GM12878 (cell line): ENCODE measurements at regions not wholly inside any gene's neighbourhood (a gene's known extent, or its start where the extent isn't known, plus 50 kb on each side); places are given as distances from the start of the nearest gene placed in this dataset.

Experiments used
- ATAC-seq: fragments of 200-7000 bp; cut with Tn5 transposase; 3 replicates; pipeline ENCODE4 v1.9.1; 2020; ENCODE audit warnings: mild to moderate bottlenecking, moderate library complexity
- BruUV-seq: library from RNA; stranded (reverse); fragments of 400-500 nt; replicated peaks from 2 replicates; lab custom pipeline; 2021; lab: Mats Ljungman, UMichigan
- CTCF ChIA-PET: fragments of 300-600 bp; sonication (Branson Sonifier 250); formaldehyde crosslinking; extraction: SDS; loops from one replicate; lab custom pipeline; 2021; ENCODE audit warnings: inconsistent platforms; lab: Yijun Ruan, JAX
- POLR2A ChIA-PET: fragments of 350-600 bp; formaldehyde crosslinking; extraction: SDS; loops from one replicate; lab custom pipeline; 2021; ENCODE audit warnings: inconsistent platforms; lab: Charles Lee
- RAD21 ChIA-PET: fragments of 300-600 bp; sonication (Branson Sonifier 250); formaldehyde crosslinking; loops from one replicate; lab custom pipeline; 2023; ENCODE audit warnings: antibody characterized with exemption; ENCODE audit not compliant: unreplicated experiment; lab: Charles Lee
- SMC1A ChIA-PET: fragments of 300-600 bp; sonication (Branson Sonifier 250); formaldehyde crosslinking; loops from one replicate; lab custom pipeline; 2023; ENCODE audit not compliant: unreplicated experiment, uncharacterized antibody; lab: Charles Lee
- DNase-seq: peaks from one replicate; pipeline ENCODE4 v3.0.0-alpha.2; 2011; ENCODE audit warnings: low read depth, low spot score
- FAIRE-seq: peaks from 3 replicates; lab custom pipeline; 2011; peaks lifted over from hg19 to GRCh38; lab: Jason Lieb, UNC
- H2AFZ ChIP-seq: 2 replicates; pipeline ENCODE4 v1.6.0; 2011; ENCODE audit warnings: low read depth, low read length, control low read depth; ENCODE audit not compliant: control insufficient read depth
- H3K27ac ChIP-seq: 2 replicates; pipeline ENCODE4 v1.5.1; 2011; ENCODE audit warnings: control low read depth; ENCODE audit not compliant: control insufficient read depth, insufficient read depth
- H3K27me3 ChIP-seq, 2 experiments: replicated peaks in 1 of 2; 2 replicates each; pipeline versions ENCODE4 v1.6.0 to v1.6.1; 2011; ENCODE audit warnings: low read length in 1 of 2; ENCODE audit not compliant: control insufficient read depth in 2 of 2, insufficient read depth in 2 of 2
- H3K36me3 ChIP-seq, 2 experiments: 2 replicates each; pipeline ENCODE4 v1.5.1; 2011; ENCODE audit warnings: low read length in 1 of 2; ENCODE audit not compliant: control insufficient read depth in 2 of 2, insufficient read depth in 2 of 2
- H3K4me1 ChIP-seq: 2 replicates; pipeline ENCODE4 v1.6.1; 2011; ENCODE audit warnings: mild to moderate bottlenecking, low read length, moderate library complexity, mixed read lengths; ENCODE audit not compliant: control insufficient read depth, insufficient read depth
- H3K4me2 ChIP-seq: 2 replicates; pipeline ENCODE4 v1.6.0; 2011; ENCODE audit warnings: control low read depth; ENCODE audit not compliant: control insufficient read depth, insufficient read depth
- H3K4me3 ChIP-seq: fragments of 200-600 bp; sonication (generic); 2 replicates; pipeline ENCODE4 v1.5.1; 2016
- H3K79me2 ChIP-seq: 2 replicates; pipeline ENCODE4 v1.6.0; 2011; ENCODE audit warnings: low read length; ENCODE audit not compliant: control insufficient read depth, insufficient read depth
- H3K9ac ChIP-seq: 2 replicates; pipeline ENCODE4 v1.8.0; 2011; ENCODE audit warnings: low read length, control low read depth, mixed read lengths; ENCODE audit not compliant: control insufficient read depth, insufficient read depth
- H3K9me3 ChIP-seq: replicated peaks from 3 replicates; pipeline ENCODE4 v1.5.1; 2011; ENCODE audit warnings: mild to moderate bottlenecking, low read length; ENCODE audit not compliant: control insufficient read depth, insufficient read depth
- H4K20me1 ChIP-seq: 2 replicates; pipeline ENCODE4 v1.6.0; 2011; ENCODE audit not compliant: control insufficient read depth, insufficient read depth
- HDAC2 ChIP-seq: fragments of 200-600 bp; sonication (generic); IDR thresholded peaks from 2 replicates; pipeline ENCODE4 v1.6.1; 2017
- JUNB ChIP-seq: IDR thresholded peaks from 2 replicates; pipeline ENCODE4 v1.6.1; 2016; ENCODE audit warnings: antibody characterized with exemption, mild to moderate bottlenecking
- KLF5 ChIP-seq: fragments of 450-650 bp; IDR thresholded peaks from 2 replicates; pipeline ENCODE4 v1.6.1; 2014; ENCODE audit warnings: mild to moderate bottlenecking; ENCODE audit not compliant: partially characterized antibody
- NFIC ChIP-seq: IDR thresholded peaks from 2 replicates; pipeline ENCODE4 v1.6.1; 2012; ENCODE audit warnings: low read depth, mild to moderate bottlenecking, inconsistent platforms, low read length, moderate library complexity
- POU2F2 ChIP-seq: IDR thresholded peaks from 3 replicates; pipeline ENCODE4 v1.6.1; 2011; ENCODE audit warnings: low read depth, mild to moderate bottlenecking, low read length, borderline replicate concordance
- RUNX3 ChIP-seq: IDR thresholded peaks from 2 replicates; pipeline ENCODE4 v1.6.1; 2012; ENCODE audit warnings: low read length, inconsistent platforms
- TCF12 ChIP-seq: IDR thresholded peaks from 2 replicates; pipeline ENCODE4 v1.6.1; 2011; ENCODE audit warnings: low read depth, mild to moderate bottlenecking, low read length
- WGBS: methylation state at CpG from one replicate; pipeline ENCODE4 v1.1.6; 2016; ENCODE audit warnings: low lambda C conversion rate; ENCODE audit not compliant: insufficient replicate concordance, insufficient coverage; ENCODE audit errors: missing lambda C conversion rate; 5-methylcytosine and 5-hydroxymethylcytosine counted together
- in situ Hi-C: fragments of 300-500 bp; cut with MboI; formaldehyde crosslinking; loops from 9 replicates; pipeline ENCODE4 v1.14.3; 2018; ENCODE audit warnings: mixed read lengths
- intact Hi-C: fragments of 100-400 bp; cut with micrococcal nuclease; formaldehyde crosslinking; loops from one replicate; pipeline ENCODE4 v1.14.2; 2022; ENCODE audit not compliant: unreplicated experiment
- TF ChIP-seq, protein P1 (sequence below): IDR thresholded peaks from 2 replicates; pipeline ENCODE4 v1.6.1; 2012; ENCODE audit warnings: low read depth, low read length, improper control_type of control experiment
- TF ChIP-seq, protein P2 (sequence below): IDR thresholded peaks from 2 replicates; pipeline ENCODE4 v1.6.1; 2012; ENCODE audit warnings: low read length, inconsistent platforms

DNA sequence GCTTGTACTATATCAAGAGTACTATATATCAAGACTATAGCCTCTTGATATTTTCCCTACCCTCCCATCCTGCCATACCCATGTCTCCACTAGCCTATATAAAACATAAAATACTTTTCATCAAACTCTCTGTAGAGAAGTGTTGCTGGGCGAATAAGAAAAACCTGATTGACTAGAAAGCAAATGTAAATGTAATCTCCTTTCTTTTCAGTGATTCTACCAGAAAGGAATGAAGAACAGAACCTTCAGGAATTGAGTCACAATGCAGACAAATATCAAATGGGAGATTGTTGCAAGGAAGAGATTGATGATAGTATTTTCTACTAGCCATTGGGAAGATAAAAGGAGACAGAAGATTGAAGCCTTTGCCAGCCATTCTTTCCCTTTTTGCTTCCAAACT, 89.2 kb downstream of the KCNRG start:
- ChIA-PET CTCF (interaction anchor here (0.7 kb wide), 1 partner anchor 693 kb away, joined by 3 read pairs; no protein-coding TSS in a partner anchor), POLR2A (interaction anchor here (0.5 kb wide), 1 partner anchor 42 kb away, joined by 3 read pairs; no protein-coding TSS in a partner anchor), SMC1A (interaction anchor here (2.1 kb wide), 1 partner anchor 21 kb away, joined by 5 read pairs; no protein-coding TSS in a partner anchor), RAD21 (interaction anchor here (1.3 kb wide), 1 partner anchor 20 kb away, joined by 4 read pairs; no protein-coding TSS in a partner anchor)
- Histone ChIP-seq H4K20me1 (no peaks in the 10 kb centered on the region), H3K36me3 (no peaks in the 10 kb centered on the region), H3K9me3 (peaks cover 1% of the 10 kb centered on the region; the same call in 1 of the 3 replicates), H3K9ac (no peak overlapping the region), H3K27me3 (no peaks in the 10 kb centered on the region), H3K4me3 (no peak overlapping the region), H3K27ac (no peak overlapping the region), H3K4me1 (peaks cover 8% of the 10 kb centered on the region; the same call in 1 of the 2 replicates), H3K4me2 (no peak overlapping the region), H3K79me2 (no peaks in the 10 kb centered on the region), H2AFZ (no peak overlapping the region)
- no peak for TF ChIP-seq HDAC2
- WGBS, result 96% methylated on average over 1 of the region's 1 CpG
- no peak for FAIRE-seq
- BruUV-seq, result no TSS peak
- no peak for ATAC-seq
- in situ Hi-C loops (no loop called here), intact Hi-C loops (no loop called here)
- DNase-seq, result no peak

DNA sequence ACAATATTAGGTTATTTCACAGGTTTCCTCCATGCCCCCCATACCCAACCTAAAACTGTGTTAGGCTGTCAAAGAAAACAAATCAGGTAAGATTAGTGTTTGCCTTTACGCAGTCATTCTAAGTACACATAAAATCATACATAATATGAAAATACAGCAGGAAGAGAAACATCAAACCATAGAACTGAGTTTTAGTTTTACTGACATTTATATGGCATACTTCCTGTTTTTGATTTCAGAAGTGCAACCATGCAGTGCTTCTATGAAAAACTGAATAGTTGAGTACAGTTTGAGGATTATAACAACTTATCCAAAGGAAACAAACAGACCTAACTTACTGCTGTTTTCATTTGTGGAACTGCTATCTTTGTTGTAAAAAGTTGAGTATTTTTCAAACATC, 91.3 kb downstream of the KCNRG start:
- Histone ChIP-seq H3K9ac (no peak overlapping the region), H2AFZ (no peak overlapping the region), H3K4me2 (peak overlapping the region; percentile 59), H3K4me1 (peaks cover 8% of the 10 kb centered on the region; the same call in 1 of the 2 replicates), H3K9me3 (no peaks in the 10 kb centered on the region), H3K4me3 (no peak overlapping the region), H4K20me1 (no peaks in the 10 kb centered on the region), H3K27me3 (no peaks in the 10 kb centered on the region), H3K36me3 (no peaks in the 10 kb centered on the region), H3K27ac (no peak overlapping the region), H3K79me2 (no peaks in the 10 kb centered on the region)
- intact Hi-C loops (no loop called here), in situ Hi-C loops (no loop called here)
- TF ChIP-seq RUNX3, result peak; percentile 16; the same call in 1 of the 2 replicates
- TF ChIP-seq POU2F2, result no peak
- TF ChIP-seq KLF5, result no peak
- TF ChIP-seq, protein P1, sequence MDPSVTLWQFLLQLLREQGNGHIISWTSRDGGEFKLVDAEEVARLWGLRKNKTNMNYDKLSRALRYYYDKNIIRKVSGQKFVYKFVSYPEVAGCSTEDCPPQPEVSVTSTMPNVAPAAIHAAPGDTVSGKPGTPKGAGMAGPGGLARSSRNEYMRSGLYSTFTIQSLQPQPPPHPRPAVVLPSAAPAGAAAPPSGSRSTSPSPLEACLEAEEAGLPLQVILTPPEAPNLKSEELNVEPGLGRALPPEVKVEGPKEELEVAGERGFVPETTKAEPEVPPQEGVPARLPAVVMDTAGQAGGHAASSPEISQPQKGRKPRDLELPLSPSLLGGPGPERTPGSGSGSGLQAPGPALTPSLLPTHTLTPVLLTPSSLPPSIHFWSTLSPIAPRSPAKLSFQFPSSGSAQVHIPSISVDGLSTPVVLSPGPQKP, result no peak
- TF ChIP-seq, protein P2, sequence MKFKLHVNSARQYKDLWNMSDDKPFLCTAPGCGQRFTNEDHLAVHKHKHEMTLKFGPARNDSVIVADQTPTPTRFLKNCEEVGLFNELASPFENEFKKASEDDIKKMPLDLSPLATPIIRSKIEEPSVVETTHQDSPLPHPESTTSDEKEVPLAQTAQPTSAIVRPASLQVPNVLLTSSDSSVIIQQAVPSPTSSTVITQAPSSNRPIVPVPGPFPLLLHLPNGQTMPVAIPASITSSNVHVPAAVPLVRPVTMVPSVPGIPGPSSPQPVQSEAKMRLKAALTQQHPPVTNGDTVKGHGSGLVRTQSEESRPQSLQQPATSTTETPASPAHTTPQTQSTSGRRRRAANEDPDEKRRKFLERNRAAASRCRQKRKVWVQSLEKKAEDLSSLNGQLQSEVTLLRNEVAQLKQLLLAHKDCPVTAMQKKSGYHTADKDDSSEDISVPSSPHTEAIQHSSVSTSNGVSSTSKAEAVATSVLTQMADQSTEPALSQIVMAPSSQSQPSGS, result 0 out of 2 replicates have a peak, but pooled peaks have one; percentile 21
- no peak for TF ChIP-seq TCF12
- TF ChIP-seq NFIC, result peak; percentile 39; the same call in 1 of the 2 replicates
- TF ChIP-seq JUNB, result peak; percentile 37
- RAD21 ChIA-PET, result interaction anchor here (0.9 to 1.6 kb wide), 2 partner anchors 22 to 109 kb away, joined by 4 to 6 read pairs; partner anchors contain the start of gene TRIM13
- no TSS peak for BruUV-seq
- CTCF ChIA-PET, result interaction anchor here (0.7 to 1.6 kb wide), 4 partner anchors 19 to 694 kb away, joined by 3 to 5 read pairs (median 3); no protein-coding TSS in a partner anchor
- FAIRE-seq (peak; percentile 89), DNase-seq (no peak), ATAC-seq (peak; percentile 90)
- 0% methylated on average over 1 of the region's 1 CpG for WGBS
- SMC1A ChIA-PET, result interaction anchor here (1.1 to 1.5 kb wide), 3 partner anchors 9 to 109 kb away, joined by 3 to 4 read pairs (median 3); partner anchors contain the start of gene TRIM13
- POLR2A ChIA-PET, result no interaction called here
